GM18502 (cell line): ENCODE measurements at regions not wholly inside any gene's neighbourhood (a gene's known extent, or its start where the extent isn't known, plus 50 kb on each side); places are given as distances from the start of the nearest gene placed in this dataset.
A peak's percentile ranks its signal among the peaks of the same experiment; 100 is the strongest.

Source experiments
- ATAC-seq: cut with Tn5 transposase; IDR thresholded peaks from one replicate; pipeline ENCODE4 v1.9.1; 2021; ENCODE audit warnings: mild to moderate bottlenecking; ENCODE audit not compliant: unreplicated experiment, poor library complexity

GRCh38 chr1:234942879-234943506 lies 185.6 kb downstream of the TOMM20 start:
- no peak for ATAC-seq

DNA sequence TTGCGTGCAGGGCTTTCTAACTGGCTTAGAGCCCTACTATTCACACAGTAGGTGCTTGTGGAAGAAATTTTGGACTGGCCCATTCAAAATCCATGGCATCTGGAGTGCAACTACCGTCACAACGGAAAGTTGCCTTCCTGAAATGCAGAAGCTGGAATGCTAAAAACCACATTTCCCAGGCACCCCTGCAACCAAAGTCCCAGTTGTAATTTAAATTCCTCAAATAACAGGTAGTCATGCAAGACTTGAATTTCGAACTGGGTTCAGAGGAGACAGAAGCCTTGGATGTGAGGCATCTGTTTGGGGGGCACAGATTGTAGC lies 186.7 kb downstream of the TOMM20 start:
- ATAC-seq, result no peak

DNA sequence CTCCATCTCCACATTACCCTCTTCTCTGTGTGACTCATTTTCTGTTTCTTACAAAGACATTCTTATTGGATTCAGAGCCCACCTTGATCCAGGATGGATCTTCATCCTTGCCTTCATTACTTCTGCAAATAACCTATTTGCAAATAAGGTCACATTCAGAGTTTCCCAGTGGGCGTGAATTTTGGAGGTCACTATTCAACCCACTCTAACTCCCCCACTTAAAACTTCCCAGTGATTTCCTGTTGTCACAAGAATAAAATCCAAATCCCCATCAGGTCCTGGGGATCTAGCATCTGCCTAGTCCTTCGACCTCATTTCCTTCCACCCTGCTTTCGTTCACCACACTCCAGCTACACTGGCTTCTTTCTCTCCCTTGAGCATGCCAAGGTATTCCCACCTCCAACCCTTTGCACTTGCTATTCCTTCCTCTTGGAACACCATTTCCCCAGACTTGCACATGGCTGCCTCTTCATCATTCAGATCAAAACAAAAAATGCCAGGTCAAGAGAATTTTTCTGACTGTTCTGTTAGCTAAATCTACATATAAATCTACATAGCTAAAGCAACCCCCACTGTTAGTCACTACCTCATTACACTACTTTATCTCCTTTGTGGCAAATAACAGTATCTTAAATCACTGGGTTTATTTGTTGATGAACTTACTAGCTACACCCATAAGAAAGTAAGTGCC lies 187.2 kb downstream of the TOMM20 start:
- ATAC-seq, result no peak

GRCh38 chr1:234940841-234941240 lies 187.8 kb downstream of the TOMM20 start:
- no peak for ATAC-seq

DNA sequence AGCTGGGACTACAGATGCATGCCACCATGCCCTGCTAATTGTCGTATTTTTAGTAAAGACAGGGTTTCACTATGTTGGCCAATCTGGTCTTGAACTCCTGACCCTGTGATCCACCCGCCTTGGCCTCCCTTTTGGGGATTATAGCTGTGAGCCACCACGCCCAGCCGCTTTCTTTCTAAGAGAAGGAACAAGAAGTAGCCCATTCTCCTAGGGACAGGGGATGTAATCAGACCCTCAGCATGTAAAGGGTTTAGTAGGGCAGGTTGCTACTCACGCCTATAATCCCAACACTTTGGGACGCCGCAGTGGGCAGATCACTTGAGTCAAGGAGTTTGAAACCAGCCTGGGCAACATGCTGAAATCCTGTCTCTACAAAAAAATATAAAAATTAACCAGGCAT lies 189.7 kb downstream of the TOMM20 start:
- ATAC-seq, result no peak

DNA sequence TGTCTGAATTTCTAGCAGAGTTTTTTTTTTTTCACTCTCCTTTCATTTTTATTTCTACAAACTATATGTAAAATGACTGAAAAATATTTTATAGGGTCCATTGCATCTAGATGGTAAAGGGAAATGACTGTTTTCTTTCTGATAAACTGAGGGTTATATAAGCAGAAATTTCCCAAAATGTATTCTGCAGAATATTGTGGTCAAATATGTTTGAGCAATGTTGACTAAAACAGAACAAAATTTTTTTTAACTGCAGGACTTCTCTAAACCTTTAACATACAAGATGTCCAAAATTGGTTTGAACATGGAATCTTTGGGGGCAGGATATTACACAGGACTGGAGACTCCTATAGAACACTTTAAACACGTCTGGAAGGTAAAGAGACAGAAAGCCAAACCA lies 190.5 kb downstream of the TOMM20 start:
- no peak for ATAC-seq

DNA sequence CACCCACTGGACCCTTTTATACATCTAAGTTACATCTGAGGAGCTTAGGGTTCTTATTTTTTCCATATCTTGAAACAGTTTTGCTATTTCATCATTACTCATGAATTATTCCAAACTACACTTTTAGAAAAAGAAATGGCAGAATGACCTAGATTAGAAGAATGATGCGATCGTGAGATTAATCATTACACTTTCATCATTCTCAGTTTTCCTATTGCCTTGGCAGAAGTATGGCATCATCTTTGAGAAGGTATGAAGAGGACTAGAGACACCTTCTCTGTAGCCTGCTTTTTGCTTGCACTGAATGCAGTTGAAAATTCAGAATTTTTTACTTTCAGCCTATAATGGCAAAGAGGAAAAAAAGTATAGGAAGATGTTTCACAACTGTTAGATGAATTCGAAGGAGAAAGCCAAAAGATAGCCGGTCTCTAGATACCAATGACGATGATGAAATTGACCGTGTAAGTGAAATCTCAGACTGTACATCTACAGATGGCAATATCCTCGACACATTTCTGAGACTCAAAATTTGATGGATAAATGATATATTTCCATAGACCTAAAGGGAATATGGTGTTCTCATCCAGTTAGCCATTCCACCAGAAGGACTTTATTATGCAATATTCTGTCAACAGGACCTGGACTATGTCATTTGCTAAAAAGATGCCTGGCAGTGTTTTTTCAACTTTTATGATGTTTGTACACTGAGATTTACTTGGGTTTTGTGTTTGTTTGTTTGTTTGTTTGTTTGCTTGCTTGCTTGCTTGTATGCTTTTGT lies 191.8 kb downstream of the TOMM20 start:
- ATAC-seq, result no peak

DNA sequence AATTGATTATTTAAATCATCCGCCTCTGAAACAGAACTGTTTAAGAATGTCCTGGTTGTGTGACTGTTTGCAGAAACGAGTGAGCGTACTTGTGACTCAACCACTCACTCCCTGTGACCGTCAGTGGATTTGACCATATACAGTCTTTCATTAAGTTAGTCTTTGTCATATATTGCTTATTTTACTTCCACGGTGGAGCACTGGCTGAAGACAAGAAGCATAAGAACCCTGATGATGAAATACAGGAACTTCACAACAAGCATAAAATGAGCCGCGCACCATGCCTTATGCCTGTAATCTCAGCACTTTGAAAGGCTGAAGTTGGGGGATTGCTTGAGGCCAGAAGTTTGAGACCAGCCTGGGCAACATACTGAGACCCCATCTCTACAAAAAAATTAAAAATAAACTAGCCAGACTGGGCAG lies 194.0 kb downstream of the TOMM20 start:
- no peak for ATAC-seq

- ATAC-seq, result peak; percentile 94
Observed at GRCh38 chr1:234933475-234933874, 195.2 kb downstream of the TOMM20 start.

- peak; percentile 13 for ATAC-seq
Observed at GRCh38 chr1:234932511-234933430, 195.9 kb downstream of the TOMM20 start.

DNA sequence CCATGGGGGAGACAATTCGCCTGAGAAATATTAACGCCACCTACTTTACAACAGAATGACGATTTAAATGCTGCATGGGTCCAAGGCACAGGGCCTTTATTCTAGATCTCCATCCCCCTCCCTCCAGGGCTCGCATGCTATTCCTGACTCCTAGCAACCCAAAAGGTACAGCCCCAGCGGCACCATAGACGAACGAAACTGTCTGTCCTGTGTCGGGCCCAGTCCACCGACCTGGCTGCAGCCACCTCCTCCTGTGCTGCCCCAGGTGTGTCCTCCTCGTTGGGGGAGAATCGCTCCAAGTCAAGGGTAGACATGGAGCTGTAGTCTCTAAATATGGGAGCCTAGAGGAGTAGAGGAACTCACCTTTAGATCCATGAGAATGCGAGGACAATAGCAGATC lies 196.5 kb downstream of the TOMM20 start:
- no peak for ATAC-seq

- no peak for ATAC-seq
Observed at GRCh38 chr1:234931404-234931973, 197.1 kb downstream of the TOMM20 start.

- ATAC-seq, result no peak
Observed at GRCh38 chr1:234929369-234929768, 199.3 kb downstream of the TOMM20 start.

- no peak for ATAC-seq
Observed at GRCh38 chr1:234928642-234929041, 200.0 kb downstream of the TOMM20 start.

DNA sequence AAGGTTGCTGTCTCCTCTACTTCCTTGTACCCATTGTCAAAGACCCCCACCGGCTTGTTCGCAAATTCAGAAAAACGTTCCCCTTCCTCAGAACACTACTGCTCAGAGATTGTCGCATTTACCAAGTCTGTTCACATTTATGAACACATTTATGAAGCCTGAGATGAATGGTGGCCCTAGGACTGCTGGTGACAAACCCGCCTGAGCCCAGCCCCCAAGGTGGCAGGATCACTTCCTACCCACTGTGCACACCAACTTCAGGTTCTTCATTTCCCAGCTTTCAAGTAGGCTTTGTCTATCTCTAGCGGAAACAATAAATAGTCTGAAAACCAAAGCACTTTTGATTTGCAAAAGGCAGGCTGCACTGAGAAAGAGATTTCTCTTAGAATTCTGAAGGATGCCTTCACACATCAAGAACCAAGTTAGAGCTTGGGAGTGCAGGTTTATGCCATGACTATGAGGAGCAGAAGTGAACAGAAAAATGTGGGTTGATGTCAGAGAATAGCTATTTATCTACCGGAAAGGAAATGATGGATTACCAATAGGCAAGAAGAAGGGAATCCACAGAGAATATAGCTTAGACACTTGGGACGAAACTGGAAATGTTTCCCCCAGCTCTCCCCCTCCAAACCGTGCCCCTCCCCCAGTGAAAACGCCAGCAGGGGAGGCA lies 200.5 kb downstream of the TOMM20 start:
- ATAC-seq, result no peak

DNA sequence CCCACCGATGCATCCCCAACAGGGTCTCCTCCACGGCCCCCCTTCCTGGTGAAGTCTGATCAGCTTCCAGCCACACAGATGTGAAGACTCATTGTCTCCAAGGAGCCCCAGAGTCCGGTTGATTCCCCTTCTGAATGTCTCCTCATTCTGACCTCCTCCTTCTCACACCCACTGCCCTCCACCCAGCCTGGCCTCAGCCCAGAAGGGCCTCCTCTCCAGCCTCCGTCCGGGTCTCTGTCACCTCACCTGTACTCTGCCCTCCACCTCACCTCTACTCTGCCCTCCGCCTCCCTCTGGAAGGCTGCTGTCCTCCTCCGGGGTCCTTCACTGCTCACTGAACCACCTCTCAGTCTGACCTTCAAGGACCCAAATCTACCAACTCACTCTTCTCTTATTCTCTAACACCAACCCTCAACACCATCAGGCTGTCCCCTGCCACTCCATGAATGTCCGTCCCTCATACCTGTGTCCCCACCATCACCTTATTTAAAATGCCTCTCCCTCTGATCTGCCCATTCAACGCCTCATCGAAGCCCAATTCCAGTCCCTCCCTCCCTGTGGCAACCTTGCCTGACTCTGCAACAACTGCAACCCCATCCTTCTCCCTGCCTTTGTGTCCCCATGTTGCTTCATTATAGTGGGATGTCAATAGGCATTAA lies 201.2 kb downstream of the TOMM20 start:
- ATAC-seq, result no peak

DNA sequence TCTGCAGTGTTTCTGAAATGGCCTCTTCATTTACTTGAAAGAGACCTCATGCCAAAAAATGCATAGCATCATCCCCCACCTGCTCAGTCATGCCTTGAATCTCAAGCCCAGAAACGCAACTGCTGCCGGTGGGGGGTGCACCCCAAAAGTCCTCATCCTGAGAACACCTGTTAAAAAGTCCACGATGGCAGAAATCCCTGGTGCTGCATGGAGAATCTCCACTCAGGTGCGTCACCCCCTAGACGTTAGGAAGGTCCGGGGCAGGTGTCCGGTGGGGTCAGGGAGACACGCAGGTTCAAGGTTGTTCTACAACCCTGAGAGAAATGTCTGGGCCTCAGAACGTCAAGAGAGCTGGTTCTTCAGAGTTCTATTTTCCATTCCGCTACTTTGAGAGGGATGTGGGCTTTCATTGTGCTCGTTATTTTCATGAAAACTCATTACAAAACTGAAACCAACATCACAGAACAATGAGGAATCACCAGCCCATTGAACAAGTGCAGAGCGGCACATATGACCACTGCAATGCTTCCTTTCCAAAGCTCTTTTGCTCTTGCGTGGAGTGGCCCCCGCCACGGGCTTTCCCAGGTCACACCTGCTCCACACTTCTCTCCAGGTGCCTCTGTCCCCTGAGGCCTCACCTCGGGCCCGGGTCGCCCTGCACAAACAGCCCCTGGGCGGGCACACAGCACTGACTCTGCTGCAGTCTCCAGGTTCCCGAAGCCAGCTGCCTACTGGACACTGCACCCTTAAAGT lies 201.9 kb downstream of the TOMM20 start:
- ATAC-seq, result peak; percentile 86

DNA sequence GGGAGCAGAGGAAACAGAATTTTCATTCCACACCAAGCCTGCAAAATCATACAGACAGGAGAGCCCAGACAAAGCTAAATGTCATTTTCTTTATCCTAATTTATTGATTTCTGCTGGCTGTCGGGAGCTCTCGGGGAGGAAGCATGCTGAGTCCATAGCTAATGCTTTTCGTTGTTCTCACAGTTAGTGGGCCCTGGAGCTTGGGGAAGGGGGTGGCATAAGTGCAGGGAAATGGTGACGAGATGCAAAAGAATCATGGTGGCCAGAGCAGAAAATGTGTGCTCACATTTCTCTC lies 202.4 kb downstream of the TOMM20 start:
- ATAC-seq, result no peak
